Effector memory CD4-positive, alpha-beta T cell (primary cell): ENCODE measurements at regions not wholly inside any gene's neighbourhood (a gene's known extent, or its start where the extent isn't known, plus 50 kb on each side); places are given as distances from the start of the nearest gene placed in this dataset.

Source experiments
- DNase-seq, 3 donors: peaks; one replicate each; pipeline ENCODE4 v3.0.0-alpha.2; 2020
- H3K27ac ChIP-seq: 2 replicates; pipeline ENCODE4 v1.7.0; 2013; ENCODE audit warnings: mild to moderate bottlenecking, low read length, moderate library complexity; ENCODE audit not compliant: insufficient read depth, poor library complexity, severe bottlenecking
- H3K27me3 ChIP-seq: replicated peaks from 2 replicates; pipeline ENCODE4 v1.7.0; 2013; ENCODE audit warnings: mild to moderate bottlenecking, low read length; ENCODE audit not compliant: insufficient read depth, control insufficient read depth, poor library complexity, severe bottlenecking
- H3K36me3 ChIP-seq: 2 replicates; pipeline ENCODE4 v1.7.0; 2013; ENCODE audit warnings: mild to moderate bottlenecking, low read length, moderate library complexity; ENCODE audit not compliant: control insufficient read depth, insufficient read depth
- H3K4me1 ChIP-seq: 2 replicates; pipeline ENCODE4 v1.7.0; 2013; ENCODE audit warnings: low read length, mild to moderate bottlenecking; ENCODE audit not compliant: control insufficient read depth, insufficient read depth, poor library complexity, severe bottlenecking
- H3K4me3 ChIP-seq: 2 replicates; pipeline ENCODE4 v1.7.0; 2013; ENCODE audit warnings: low read length, low read depth, mild to moderate bottlenecking; ENCODE audit not compliant: insufficient read depth, poor library complexity, severe bottlenecking
- H3K9me3 ChIP-seq: 2 replicates; pipeline ENCODE4 v1.7.0; 2013; ENCODE audit warnings: mild to moderate bottlenecking, low read length, moderate library complexity; ENCODE audit not compliant: control insufficient read depth

GRCh38 chr10:65350611-65351010 lies 1575.2 kb upstream of the LRRTM3 start:
- Histone ChIP-seq H3K36me3 (no peaks in the 10 kb centered on the region), H3K27me3 (no peaks in the 10 kb centered on the region)

GRCh38 chr10:65355141-65355680 lies 1570.6 kb upstream of the LRRTM3 start:
- Histone ChIP-seq H3K9me3 (no peaks in the 10 kb centered on the region), H3K36me3 (no peaks in the 10 kb centered on the region), H3K27me3 (no peaks in the 10 kb centered on the region), H3K4me1 (no peaks in the 10 kb centered on the region), H3K4me3 (no peak overlapping the region), H3K27ac (no peak overlapping the region)
- no peak for DNase-seq

More at GRCh38 chr10:65350611-65351010, 1575.2 kb upstream of the LRRTM3 start:
- Histone ChIP-seq H3K4me3 (no peak overlapping the region), H3K9me3 (no peaks in the 10 kb centered on the region), H3K4me1 (no peaks in the 10 kb centered on the region), H3K27ac (no peak overlapping the region)
- no peak for DNase-seq

- no peaks in the 10 kb centered on the region for H3K36me3 ChIP-seq
- no peaks in the 10 kb centered on the region for H3K9me3 ChIP-seq
- H3K27ac ChIP-seq, result no peak overlapping the region
- H3K27me3 ChIP-seq, result no peaks in the 10 kb centered on the region
- H3K4me1 ChIP-seq, result no peaks in the 10 kb centered on the region
- no peak for DNase-seq
- H3K4me3 ChIP-seq, result no peak overlapping the region
These were observed 1567.3 kb upstream of the LRRTM3 start for GRCh38 chr10:65358565-65358964.

GRCh38 chr10:65360497-65360896 lies 1565.3 kb upstream of the LRRTM3 start:
- Histone ChIP-seq H3K36me3 (no peaks in the 10 kb centered on the region), H3K4me1 (no peaks in the 10 kb centered on the region), H3K4me3 (no peak overlapping the region), H3K27me3 (no peaks in the 10 kb centered on the region), H3K9me3 (no peaks in the 10 kb centered on the region), H3K27ac (no peak overlapping the region)
- no peak for DNase-seq

- DNase-seq, result no peak
- no peaks in the 10 kb centered on the region for H3K36me3 ChIP-seq
- no peak overlapping the region for H3K27ac ChIP-seq
- H3K9me3 ChIP-seq, result no peaks in the 10 kb centered on the region
- no peak overlapping the region for H3K4me3 ChIP-seq
- H3K4me1 ChIP-seq, result no peaks in the 10 kb centered on the region
- H3K27me3 ChIP-seq, result no peaks in the 10 kb centered on the region
These were observed 1560.0 kb upstream of the LRRTM3 start for GRCh38 chr10:65365878-65366277.

GRCh38 chr10:65367706-65368105 lies 1558.1 kb upstream of the LRRTM3 start:
- H3K9me3 ChIP-seq, result no peaks in the 10 kb centered on the region
- H3K27me3 ChIP-seq, result no peaks in the 10 kb centered on the region
- H3K4me1 ChIP-seq, result no peaks in the 10 kb centered on the region
- H3K4me3 ChIP-seq, result no peak overlapping the region
- no peak for DNase-seq
- no peaks in the 10 kb centered on the region for H3K36me3 ChIP-seq
- no peak overlapping the region for H3K27ac ChIP-seq

GRCh38 chr10:65375528-65375927 lies 1550.3 kb upstream of the LRRTM3 start:
- no peaks in the 10 kb centered on the region for H3K4me1 ChIP-seq
- no peak overlapping the region for H3K27ac ChIP-seq
- H3K36me3 ChIP-seq, result no peaks in the 10 kb centered on the region
- H3K27me3 ChIP-seq, result no peaks in the 10 kb centered on the region
- no peak for DNase-seq
- H3K4me3 ChIP-seq, result no peak overlapping the region
- H3K9me3 ChIP-seq, result no peaks in the 10 kb centered on the region

- Histone ChIP-seq H3K27me3 (no peaks in the 10 kb centered on the region), H3K27ac (no peak overlapping the region), H3K4me3 (no peak overlapping the region), H3K9me3 (no peaks in the 10 kb centered on the region), H3K36me3 (no peaks in the 10 kb centered on the region), H3K4me1 (no peaks in the 10 kb centered on the region)
- DNase-seq, result no peak
These were observed 1548.1 kb upstream of the LRRTM3 start for GRCh38 chr10:65377687-65378086.

- Histone ChIP-seq H3K36me3 (no peaks in the 10 kb centered on the region), H3K9me3 (no peaks in the 10 kb centered on the region), H3K27ac (no peak overlapping the region), H3K27me3 (no peaks in the 10 kb centered on the region), H3K4me1 (no peaks in the 10 kb centered on the region), H3K4me3 (no peak overlapping the region)
- no peak for DNase-seq
These were observed 1531.1 kb upstream of the LRRTM3 start for GRCh38 chr10:65394502-65395297.

- Histone ChIP-seq H3K4me3 (no peak overlapping the region), H3K4me1 (no peaks in the 10 kb centered on the region), H3K27me3 (no peaks in the 10 kb centered on the region), H3K36me3 (no peaks in the 10 kb centered on the region), H3K9me3 (no peaks in the 10 kb centered on the region), H3K27ac (no peak overlapping the region)
- no peak for DNase-seq
These were observed 1530.2 kb upstream of the LRRTM3 start for GRCh38 chr10:65395631-65396030.
